ENCODE measurements at regions not wholly inside any gene's neighbourhood (a gene's known extent, or its start where the extent isn't known, plus 50 kb on each side); places are given as distances from the start of the nearest gene placed in this dataset.

DNA sequence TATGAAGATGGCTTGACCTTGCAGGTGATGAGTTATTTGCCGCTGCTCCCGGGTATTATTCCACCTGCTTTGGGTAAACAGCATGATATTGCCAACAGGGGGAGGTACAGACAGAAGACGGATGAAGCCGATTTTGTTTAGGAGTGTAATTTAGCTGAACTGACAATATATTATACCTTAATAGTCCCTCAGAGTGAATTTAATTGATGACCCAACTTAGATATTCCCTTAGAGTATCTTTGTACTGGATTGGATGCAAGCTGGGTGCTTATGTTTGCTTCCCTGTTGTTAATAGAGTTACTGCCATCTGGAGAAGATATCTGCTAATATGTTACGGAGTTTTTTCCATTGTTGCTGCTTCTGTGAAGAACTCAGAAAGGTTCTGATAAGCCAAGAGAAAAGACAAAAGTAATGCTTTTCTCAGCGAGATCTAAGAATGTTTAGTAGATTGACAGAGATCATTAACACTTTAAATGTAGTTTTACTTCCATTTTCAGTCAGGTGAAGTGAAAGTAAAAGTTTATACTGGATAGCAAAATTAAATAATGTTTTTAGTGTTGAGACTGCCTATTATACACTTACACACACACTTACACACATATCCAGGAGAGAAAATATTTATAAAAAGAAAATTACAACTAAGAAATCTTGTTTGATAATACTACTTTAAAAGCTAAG is 2220.8 kb upstream of the PCDH20 start:
- intact Hi-C loops (cut with micrococcal nuclease): loop anchor here (10.0 kb wide), 1 partner anchor 62 kb away; no protein-coding TSS in a partner anchor
- CTCF ChIA-PET: interaction anchor here (1.0 kb wide), 1 partner anchor 9 kb away, joined by 3 read pairs; no protein-coding TSS in a partner anchor

DNA sequence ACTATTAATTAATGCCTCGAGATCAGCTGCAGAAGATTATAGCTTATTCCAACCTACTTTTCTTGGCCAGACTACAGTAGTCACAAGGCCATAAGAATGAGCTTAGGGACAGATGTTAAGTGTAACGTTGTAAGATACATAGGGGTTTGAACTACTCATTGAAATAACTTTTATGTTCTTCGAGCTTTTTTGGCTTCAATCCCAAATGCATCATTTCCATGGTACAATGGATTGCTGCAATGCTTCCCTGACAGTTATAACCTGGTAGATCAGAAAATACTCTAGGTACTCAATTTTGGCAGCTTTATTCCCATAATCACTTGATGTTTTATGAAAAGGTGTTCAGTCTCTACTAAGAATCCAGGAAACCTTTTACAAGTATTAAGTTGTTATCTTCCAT is 2216.7 kb upstream of the PCDH20 start:
- no peak overlapping the region for H3K27ac ChIP-seq (ENCODE audit: low read depth, low read length)
- no TSS peak for BruUV-seq (replicated peaks)
- no peak overlapping the region for H3K9ac ChIP-seq (ENCODE audit: low read length)
- no peaks in the 10 kb centered on the region for H4K20me1 ChIP-seq (ENCODE audit: insufficient read depth)
- CTCF ChIA-PET: no interaction called here
- no peak overlapping the region for H3K4me2 ChIP-seq (ENCODE audit: low read length)
- H3K36me3 ChIP-seq (ENCODE audit: control insufficient read depth in 1 of 2, insufficient read depth in 2 of 2, low read length in 2 of 2): no peaks in the 10 kb centered on the region
- RAD21 ChIA-PET (ENCODE audit: low non-redundant PET in 1 of 2, low total read pairs in 2 of 2, uncharacterized antibody in 2 of 2, unreplicated experiment in 2 of 2): no interaction called here
- ATAC-seq (no peak), DNase-seq (ENCODE audit: low read depth, low spot score) (no peak)
- no peaks in the 10 kb centered on the region for H3K9me3 ChIP-seq (ENCODE audit: control insufficient read depth in 1 of 2, insufficient read depth in 1 of 2, low read depth in 1 of 2, low read length in 2 of 2)
- H2AFZ ChIP-seq (ENCODE audit: low read depth, low read length, poor library complexity, severe bottlenecking): no peak overlapping the region
- H3K4me1 ChIP-seq (ENCODE audit: control insufficient read depth in 1 of 2, insufficient read depth in 2 of 2, low read length in 2 of 2): no peaks in the 10 kb centered on the region
- no peak overlapping the region for H3K4me3 ChIP-seq (replicated peaks in 1 of 2; ENCODE audit: low read depth in 1 of 2, low read length in 2 of 2)
- TF ChIP-seq JUND (IDR thresholded peaks at IDR 0.05) (no peak), POLR2A (IDR thresholded peaks at IDR 0.05; ENCODE audit: borderline replicate concordance, extremely low read depth, insufficient read depth, insufficient read length) (no peak), SP1 (IDR thresholded peaks at IDR 0.05; ENCODE audit: low read depth) (no peak), RAD21 (IDR thresholded peaks at IDR 0.05; ENCODE audit: low read depth) (no peak), REST (IDR thresholded peaks at IDR 0.05; ENCODE audit: low read depth) (no peak), YY1 (IDR thresholded peaks at IDR 0.05; ENCODE audit: extremely low read depth, insufficient replicate concordance, low read depth, low read length) (no peak)
- TF ChIP-seq, protein P1, sequence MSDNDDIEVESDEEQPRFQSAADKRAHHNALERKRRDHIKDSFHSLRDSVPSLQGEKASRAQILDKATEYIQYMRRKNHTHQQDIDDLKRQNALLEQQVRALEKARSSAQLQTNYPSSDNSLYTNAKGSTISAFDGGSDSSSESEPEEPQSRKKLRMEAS (IDR thresholded peaks at IDR 0.05): no peak
- no peaks in the 10 kb centered on the region for H3K9me2 ChIP-seq (ENCODE audit: insufficient read depth)
- intact Hi-C loops (cut with micrococcal nuclease): loop anchor here (10.0 kb wide), 1 partner anchor 58 kb away; no protein-coding TSS in a partner anchor
- no peaks in the 10 kb centered on the region for H3K79me2 ChIP-seq (ENCODE audit: insufficient read depth, low read length)
- no peaks in the 10 kb centered on the region for H3K27me3 ChIP-seq (ENCODE audit: insufficient read depth, low read length)
- POLR2A ChIA-PET: no interaction called here

More for the DNA sequence above, 2220.8 kb upstream of the PCDH20 start:
- Histone ChIP-seq H3K27ac (ENCODE audit: low read depth, low read length) (no peak overlapping the region), H3K9me3 (ENCODE audit: control insufficient read depth in 1 of 2, insufficient read depth in 1 of 2, low read depth in 1 of 2, low read length in 2 of 2) (no peaks in the 10 kb centered on the region), H3K9ac (ENCODE audit: low read length) (0 out of 2 replicates have a peak overlapping the region, but pooled peaks have one; percentile 18), H3K27me3 (ENCODE audit: insufficient read depth, low read length) (no peaks in the 10 kb centered on the region), H3K79me2 (ENCODE audit: insufficient read depth, low read length) (no peaks in the 10 kb centered on the region), H4K20me1 (ENCODE audit: insufficient read depth) (no peaks in the 10 kb centered on the region), H3K36me3 (ENCODE audit: control insufficient read depth in 1 of 2, insufficient read depth in 2 of 2, low read length in 2 of 2) (no peaks in the 10 kb centered on the region), H3K4me2 (ENCODE audit: low read length) (peak overlapping the region; percentile 88), H2AFZ (ENCODE audit: low read depth, low read length, poor library complexity, severe bottlenecking) (peak overlapping the region; percentile 97), H3K9me2 (ENCODE audit: insufficient read depth) (no peaks in the 10 kb centered on the region), H3K4me3 (replicated peaks in 1 of 2; ENCODE audit: low read depth in 1 of 2, low read length in 2 of 2) (peak overlapping the region; percentile 38 to 56), H3K4me1 (ENCODE audit: control insufficient read depth in 1 of 2, insufficient read depth in 2 of 2, low read length in 2 of 2) (no peaks in the 10 kb centered on the region)
- TF ChIP-seq, protein P2, sequence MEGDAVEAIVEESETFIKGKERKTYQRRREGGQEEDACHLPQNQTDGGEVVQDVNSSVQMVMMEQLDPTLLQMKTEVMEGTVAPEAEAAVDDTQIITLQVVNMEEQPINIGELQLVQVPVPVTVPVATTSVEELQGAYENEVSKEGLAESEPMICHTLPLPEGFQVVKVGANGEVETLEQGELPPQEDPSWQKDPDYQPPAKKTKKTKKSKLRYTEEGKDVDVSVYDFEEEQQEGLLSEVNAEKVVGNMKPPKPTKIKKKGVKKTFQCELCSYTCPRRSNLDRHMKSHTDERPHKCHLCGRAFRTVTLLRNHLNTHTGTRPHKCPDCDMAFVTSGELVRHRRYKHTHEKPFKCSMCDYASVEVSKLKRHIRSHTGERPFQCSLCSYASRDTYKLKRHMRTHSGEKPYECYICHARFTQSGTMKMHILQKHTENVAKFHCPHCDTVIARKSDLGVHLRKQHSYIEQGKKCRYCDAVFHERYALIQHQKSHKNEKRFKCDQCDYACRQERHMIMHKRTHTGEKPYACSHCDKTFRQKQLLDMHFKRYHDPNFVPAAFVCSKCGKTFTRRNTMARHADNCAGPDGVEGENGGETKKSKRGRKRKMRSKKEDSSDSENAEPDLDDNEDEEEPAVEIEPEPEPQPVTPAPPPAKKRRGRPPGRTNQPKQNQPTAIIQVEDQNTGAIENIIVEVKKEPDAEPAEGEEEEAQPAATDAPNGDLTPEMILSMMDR (IDR thresholded peaks at IDR 0.05 in 2 of 3, conservative IDR thresholded peaks at IDR 0.05 in 1 of 3; ENCODE audit: borderline replicate concordance in 1 of 3, insufficient read depth in 1 of 3, low read depth in 2 of 3, low read length in 2 of 3): peak; percentile 16 to 56 (median 51); a peak in 3 of 6 replicates
- TF ChIP-seq TCF7L2 (IDR thresholded peaks at IDR 0.05; ENCODE audit: borderline replicate concordance, extremely low read depth, insufficient read depth, insufficient read length): no peak
- no peak for TF ChIP-seq SRF (IDR thresholded peaks at IDR 0.05; ENCODE audit: low read depth)
- TF ChIP-seq SP1 (IDR thresholded peaks at IDR 0.05; ENCODE audit: low read depth): no peak
- peak; percentile 34; the same call in 1 of the 2 replicates for TF ChIP-seq RAD21 (IDR thresholded peaks at IDR 0.05; ENCODE audit: low read depth)
- 0 out of 2 replicates have a peak, but pooled peaks have one; percentile 18 for TF ChIP-seq CBX3 (IDR thresholded peaks at IDR 0.05; ENCODE audit: low read depth)
- TF ChIP-seq ZFX (IDR thresholded peaks at IDR 0.05): no peak
- ChIA-PET RAD21 (ENCODE audit: low non-redundant PET in 1 of 2, low total read pairs in 2 of 2, uncharacterized antibody in 2 of 2, unreplicated experiment in 2 of 2) (no interaction called here), POLR2A (no interaction called here)
- peak; percentile 41 for DNase-seq (ENCODE audit: low read depth, low spot score)
- peak; percentile 94 for ATAC-seq
- BruUV-seq (replicated peaks): no TSS peak

Measured in HCT116 (cell line).